Body of pancreas (tissue), 4 donors: ENCODE measurements at regions not wholly inside any gene's neighbourhood (a gene's known extent, or its start where the extent isn't known, plus 50 kb on each side); places are given as distances from the start of the nearest gene placed in this dataset.

Experiments used
- POLR2A ChIP-seq, 3 donors: fragments of 450-650 bp; IDR thresholded peaks; one replicate each; pipeline ENCODE4 v1.6.1; 2016; ENCODE audit warnings: antibody characterized with exemption in 3 of 3, mild to moderate bottlenecking in 2 of 3
- TF ChIP-seq, protein P1 (sequence below), 7 experiments: fragments of 450-650 bp in 4 of 7; fragments of 200-600 bp in 3 of 7; sonication (generic) in 3 of 7; IDR thresholded peaks; one replicate each; pipeline ENCODE4 v1.5.1; 2016 to 2019; ENCODE audit warnings: antibody characterized with exemption in 7 of 7

DNA sequence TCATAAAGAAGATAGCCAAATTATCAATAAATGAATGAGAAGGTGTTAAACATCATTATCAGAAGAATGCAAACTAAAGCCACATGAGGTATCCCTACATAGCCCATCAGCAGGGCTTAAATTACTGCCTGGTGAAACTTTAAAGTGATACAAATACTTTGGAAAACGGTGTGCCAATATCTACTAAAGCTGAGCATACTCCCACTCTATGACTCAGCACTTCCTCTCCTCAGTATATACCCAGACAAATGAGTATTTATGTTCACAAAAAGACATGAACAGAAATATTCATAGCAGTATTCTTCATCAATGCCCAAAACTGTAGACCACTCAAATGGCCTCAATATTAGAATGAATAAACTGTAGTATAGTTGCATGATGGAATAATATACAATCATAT lies 284.6 kb upstream of the ZC3H12C start:
- TF ChIP-seq POLR2A (IDR thresholded peaks at IDR 0.05) = no peak
- TF ChIP-seq, protein P1, sequence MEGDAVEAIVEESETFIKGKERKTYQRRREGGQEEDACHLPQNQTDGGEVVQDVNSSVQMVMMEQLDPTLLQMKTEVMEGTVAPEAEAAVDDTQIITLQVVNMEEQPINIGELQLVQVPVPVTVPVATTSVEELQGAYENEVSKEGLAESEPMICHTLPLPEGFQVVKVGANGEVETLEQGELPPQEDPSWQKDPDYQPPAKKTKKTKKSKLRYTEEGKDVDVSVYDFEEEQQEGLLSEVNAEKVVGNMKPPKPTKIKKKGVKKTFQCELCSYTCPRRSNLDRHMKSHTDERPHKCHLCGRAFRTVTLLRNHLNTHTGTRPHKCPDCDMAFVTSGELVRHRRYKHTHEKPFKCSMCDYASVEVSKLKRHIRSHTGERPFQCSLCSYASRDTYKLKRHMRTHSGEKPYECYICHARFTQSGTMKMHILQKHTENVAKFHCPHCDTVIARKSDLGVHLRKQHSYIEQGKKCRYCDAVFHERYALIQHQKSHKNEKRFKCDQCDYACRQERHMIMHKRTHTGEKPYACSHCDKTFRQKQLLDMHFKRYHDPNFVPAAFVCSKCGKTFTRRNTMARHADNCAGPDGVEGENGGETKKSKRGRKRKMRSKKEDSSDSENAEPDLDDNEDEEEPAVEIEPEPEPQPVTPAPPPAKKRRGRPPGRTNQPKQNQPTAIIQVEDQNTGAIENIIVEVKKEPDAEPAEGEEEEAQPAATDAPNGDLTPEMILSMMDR (IDR thresholded peaks at IDR 0.05) = no peak
